ENCODE measurements at regions not wholly inside any gene's neighbourhood (a gene's known extent, or its start where the extent isn't known, plus 50 kb on each side); places are given as distances from the start of the nearest gene placed in this dataset.
"Not testable (repeated sequence)": the region's sequence is repeated elsewhere in the genome, so short reads cannot be mapped to it uniquely, and the experiment has no call there.

GRCh38 chr11:86144846-86145245, 76.0 kb upstream of the PICALM start:
- dilution Hi-C loops (cut with MboI; ENCODE audit: extremely low pct_ligation_motif_present, low sequenced_read_pairs) (no loop called here), intact Hi-C loops (cut with micrococcal nuclease) (no loop called here)
- CTCF ChIA-PET: interaction anchor here (1.2 to 1.9 kb wide), 2 partner anchors 9 to 49 kb away, joined by 3 to 5 read pairs; no protein-coding TSS in a partner anchor
- Histone ChIP-seq H3K9me3 (replicated peaks; ENCODE audit: control insufficient read depth, insufficient read depth, low read length) (no peaks in the 10 kb centered on the region), H3K36me3 (ENCODE audit: control insufficient read depth in 2 of 2, extremely low read depth in 1 of 2, insufficient read depth in 2 of 2, low read length in 2 of 2) (no peaks in the 10 kb centered on the region), H2AFZ (ENCODE audit: low read depth, low read length) (no peak overlapping the region), H3K9me1 (replicated peaks; ENCODE audit: control insufficient read depth, extremely low read depth, insufficient read depth, low read length) (no peaks in the 10 kb centered on the region), H3K9ac (replicated peaks; ENCODE audit: extremely low read depth, insufficient read depth, low read length) (no peak overlapping the region), H3K4me3 (replicated peaks in 1 of 3; ENCODE audit: insufficient read depth in 1 of 3, low read depth in 1 of 3, low read length in 3 of 3) (no peak overlapping the region), H3K4me1 (ENCODE audit: control insufficient read depth, extremely low read depth, insufficient read depth, low read length) (no peaks in the 10 kb centered on the region), H3K27me3 (ENCODE audit: control insufficient read depth in 2 of 2, insufficient read depth in 2 of 2, low read length in 2 of 2) (no peaks in the 10 kb centered on the region), H3K4me2 (ENCODE audit: insufficient read depth, low read length) (no peak overlapping the region), H4K20me1 (replicated peaks; ENCODE audit: control insufficient read depth, extremely low read depth, insufficient read depth, low read length) (no peaks in the 10 kb centered on the region), H3K27ac (ENCODE audit: insufficient read depth, low read depth, low read length) (no peak overlapping the region), H3K79me2 (ENCODE audit: control insufficient read depth, insufficient read depth, low read length) (no peaks in the 10 kb centered on the region)
- POLR2A ChIA-PET: no interaction called here
- TF ChIP-seq FOS (IDR thresholded peaks at IDR 0.05; ENCODE audit: borderline replicate concordance, insufficient read depth, low read length) (no peak), CTCF (IDR thresholded peaks at IDR 0.05; ENCODE audit: extremely low read depth in 1 of 2, insufficient read depth in 1 of 2, low read depth in 1 of 2, low read length in 2 of 2) (no peak), JUN (IDR thresholded peaks at IDR 0.05; ENCODE audit: borderline replicate concordance, insufficient read depth, insufficient read length, low read depth) (no peak), EZH2 (IDR thresholded peaks at IDR 0.05; ENCODE audit: borderline replicate concordance, low read depth, low read length, severe bottlenecking) (no peak), POLR2A (IDR thresholded peaks at IDR 0.05; ENCODE audit: low read depth, low read length) (no peak), POLR2AphosphoS5 (IDR thresholded peaks at IDR 0.05; ENCODE audit: insufficient read depth, low read depth, low read length) (no peak), MYC (IDR thresholded peaks at IDR 0.05; ENCODE audit: low read depth, low read length) (no peak), GATA2 (IDR thresholded peaks at IDR 0.05; ENCODE audit: insufficient read depth, insufficient read length, low read depth, low read length) (no peak), MAX (IDR thresholded peaks at IDR 0.05; ENCODE audit: insufficient read depth, insufficient read length) (no peak)
- FAIRE-seq (no peak), DNase-seq (ENCODE audit: low read depth, low spot score) (no peak)
- no TSS peak for BruUV-seq (replicated peaks)

GRCh38 chr11:86144087-86144486, 75.2 kb upstream of the PICALM start:
- H3K4me1 ChIP-seq (ENCODE audit: control insufficient read depth, extremely low read depth, insufficient read depth, low read length); H3K9me1 ChIP-seq (replicated peaks; ENCODE audit: control insufficient read depth, extremely low read depth, insufficient read depth, low read length); H3K4me3 ChIP-seq (replicated peaks in 1 of 3; ENCODE audit: insufficient read depth in 1 of 3, low read depth in 1 of 3, low read length in 3 of 3); DNase-seq (ENCODE audit: low read depth, low spot score); H3K4me2 ChIP-seq (ENCODE audit: insufficient read depth, low read length); H3K27ac ChIP-seq (ENCODE audit: insufficient read depth, low read depth, low read length); H3K27me3 ChIP-seq (ENCODE audit: control insufficient read depth in 2 of 2, insufficient read depth in 2 of 2, low read length in 2 of 2); H3K9me3 ChIP-seq (replicated peaks; ENCODE audit: control insufficient read depth, insufficient read depth, low read length); dilution Hi-C loops (cut with MboI; ENCODE audit: extremely low pct_ligation_motif_present, low sequenced_read_pairs); FAIRE-seq; H3K79me2 ChIP-seq (ENCODE audit: control insufficient read depth, insufficient read depth, low read length); BruUV-seq (replicated peaks); H3K36me3 ChIP-seq (ENCODE audit: control insufficient read depth in 2 of 2, extremely low read depth in 1 of 2, insufficient read depth in 2 of 2, low read length in 2 of 2); H3K9ac ChIP-seq (replicated peaks; ENCODE audit: extremely low read depth, insufficient read depth, low read length); H4K20me1 ChIP-seq (replicated peaks; ENCODE audit: control insufficient read depth, extremely low read depth, insufficient read depth, low read length); POLR2A ChIA-PET; intact Hi-C loops (cut with micrococcal nuclease); H2AFZ ChIP-seq (ENCODE audit: low read depth, low read length): not testable (repeated sequence)
- CTCF ChIA-PET: interaction anchor here (1.2 kb wide), 1 partner anchor 9 kb away, joined by 3 read pairs; no protein-coding TSS in a partner anchor

All from endothelial cell of umbilical vein (primary cell).